ENCODE measurements at regions not wholly inside any gene's neighbourhood (a gene's known extent, or its start where the extent isn't known, plus 50 kb on each side); places are given as distances from the start of the nearest gene placed in this dataset.

DNA sequence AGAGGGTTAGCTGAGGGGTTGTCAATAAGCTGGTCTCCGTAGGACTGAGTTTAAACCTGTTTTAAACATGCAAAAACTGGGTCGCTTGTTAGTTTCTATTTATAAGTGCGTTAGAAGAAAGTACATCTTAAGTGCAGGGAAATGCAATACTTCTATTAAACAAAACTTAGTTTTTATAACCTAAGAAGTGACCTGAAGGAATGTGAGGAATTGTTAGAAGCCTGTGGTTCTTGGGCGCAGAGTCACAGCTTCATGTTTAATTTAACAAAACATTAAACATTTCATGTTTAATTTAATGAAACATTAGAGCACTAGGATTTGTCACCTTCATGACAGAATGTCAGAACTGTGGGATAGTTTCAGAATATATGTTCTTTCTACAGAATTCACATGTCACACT lies 469.2 kb upstream of the WWC1 start:
- TF ChIP-seq ARNTL (CRISPR knock-in tag; IDR thresholded peaks at IDR 0.05; ENCODE audit: borderline replicate concordance, low read depth) (no peak), PATZ1 (CRISPR knock-in tag; IDR thresholded peaks at IDR 0.05; ENCODE audit: borderline replicate concordance) (no peak), RARB (CRISPR knock-in tag; IDR thresholded peaks at IDR 0.05) (no peak), ZNF565 (CRISPR knock-in tag; conservative IDR thresholded peaks at IDR 0.05; ENCODE audit: low read depth) (no peak), GLIS3 (CRISPR knock-in tag; IDR thresholded peaks at IDR 0.05) (no peak), ZNF8 (CRISPR knock-in tag; IDR thresholded peaks at IDR 0.05) (no peak), PPARA (CRISPR knock-in tag; IDR thresholded peaks at IDR 0.05; ENCODE audit: borderline replicate concordance) (no peak), CREB5 (CRISPR knock-in tag; IDR thresholded peaks at IDR 0.05; ENCODE audit: low read depth) (no peak), ESRRG (CRISPR knock-in tag; IDR thresholded peaks at IDR 0.05) (no peak), ZFP3 (CRISPR knock-in tag; IDR thresholded peaks at IDR 0.05) (no peak), ISL1 (CRISPR knock-in tag; IDR thresholded peaks at IDR 0.05) (no peak)

Measured in SK-N-SH treated with all-trans-retinoic acid at 6 μM for 48 hours (cell line).